ENCODE measurements at regions not wholly inside any gene's neighbourhood (a gene's known extent, or its start where the extent isn't known, plus 50 kb on each side); places are given as distances from the start of the nearest gene placed in this dataset.

DNA sequence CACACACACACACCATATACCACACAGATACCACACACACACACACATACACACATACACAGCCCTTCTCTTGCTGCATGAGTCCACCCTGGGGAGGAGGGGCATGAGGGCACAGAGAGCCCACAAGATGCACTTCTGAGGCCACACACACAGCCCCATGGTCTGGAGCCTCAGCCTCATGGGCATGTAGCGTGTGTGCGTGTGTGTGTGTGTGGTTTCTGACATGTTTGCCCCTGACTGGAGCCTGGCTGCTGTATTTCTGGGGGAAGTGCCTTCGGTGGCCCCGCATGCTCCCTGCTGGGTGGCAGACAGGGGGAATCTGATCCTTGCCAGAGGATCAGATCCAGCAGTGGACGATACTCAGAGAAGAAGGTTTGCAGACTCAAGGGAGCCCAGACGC is 97.0 kb upstream of the PRR5 start:
- no peaks in the 10 kb centered on the region for H3K36me3 Mint-ChIP-seq
- TF ChIP-seq, protein P1, sequence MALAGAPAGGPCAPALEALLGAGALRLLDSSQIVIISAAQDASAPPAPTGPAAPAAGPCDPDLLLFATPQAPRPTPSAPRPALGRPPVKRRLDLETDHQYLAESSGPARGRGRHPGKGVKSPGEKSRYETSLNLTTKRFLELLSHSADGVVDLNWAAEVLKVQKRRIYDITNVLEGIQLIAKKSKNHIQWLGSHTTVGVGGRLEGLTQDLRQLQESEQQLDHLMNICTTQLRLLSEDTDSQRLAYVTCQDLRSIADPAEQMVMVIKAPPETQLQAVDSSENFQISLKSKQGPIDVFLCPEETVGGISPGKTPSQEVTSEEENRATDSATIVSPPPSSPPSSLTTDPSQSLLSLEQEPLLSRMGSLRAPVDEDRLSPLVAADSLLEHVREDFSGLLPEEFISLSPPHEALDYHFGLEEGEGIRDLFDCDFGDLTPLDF (CRISPR knock-in tag; IDR thresholded peaks at IDR 0.05): no peak
- TF ChIP-seq NR1H2 (CRISPR knock-in tag; IDR thresholded peaks at IDR 0.05) (0 out of 2 replicates have a peak, but pooled peaks have one; percentile 8), EMX1 (CRISPR knock-in tag; IDR thresholded peaks at IDR 0.05) (no peak)
- DNase-seq (ENCODE audit: low spot score) (no peak), ATAC-seq (no peak)
- CTCF ChIA-PET: no interaction called here
- H3K4me3 Mint-ChIP-seq: no peak overlapping the region
- no peak overlapping the region for H3K27ac Mint-ChIP-seq
- peaks cover under 1% of the 10 kb centered on the region; the same call in 1 of the 2 replicates for H3K9me3 Mint-ChIP-seq
- POLR2A ChIA-PET: no interaction called here
- peaks cover 6% of the 10 kb centered on the region; the same call in 1 of the 2 replicates for H3K4me1 Mint-ChIP-seq
- peaks cover 2% of the 10 kb centered on the region; the same call in 1 of the 2 replicates for H3K27me3 Mint-ChIP-seq (ENCODE audit: low read depth)

DNA sequence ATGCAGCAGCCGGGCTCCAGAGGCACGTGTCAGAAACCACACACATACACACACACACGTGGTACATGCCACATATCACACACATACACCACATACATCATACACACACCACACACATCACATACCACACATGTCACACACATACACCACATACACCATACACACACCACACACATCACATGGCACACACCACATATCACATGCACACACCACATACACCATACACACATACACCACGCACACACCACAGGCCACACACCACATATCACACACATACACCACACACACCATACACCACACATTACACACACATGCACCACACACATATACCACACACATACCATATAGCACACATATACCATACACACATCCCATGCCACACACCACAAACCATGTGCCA is 97.5 kb upstream of the PRR5 start:
- Mint-ChIP-seq H3K9me3 (no peaks in the 10 kb centered on the region), H3K36me3 (no peaks in the 10 kb centered on the region), H3K27me3 (ENCODE audit: low read depth) (peaks cover 2% of the 10 kb centered on the region; the same call in 1 of the 2 replicates), H3K4me3 (no peak overlapping the region), H3K4me1 (peaks cover 6% of the 10 kb centered on the region; the same call in 1 of the 2 replicates), H3K27ac (peak overlapping the region; percentile 26; the same call in 1 of the 2 replicates)
- ChIA-PET CTCF (no interaction called here), POLR2A (no interaction called here)
- DNase-seq (ENCODE audit: low spot score) (no peak), ATAC-seq (no peak)
- TF ChIP-seq ZNF671 (CRISPR knock-in tag; IDR thresholded peaks at IDR 0.05) (no peak), SMAD3 (CRISPR knock-in tag; IDR thresholded peaks at IDR 0.05; ENCODE audit: borderline replicate concordance) (no peak), ESRRA (CRISPR knock-in tag; IDR thresholded peaks at IDR 0.05; ENCODE audit: borderline replicate concordance) (no peak), TCF7 (CRISPR knock-in tag; IDR thresholded peaks at IDR 0.05; ENCODE audit: low read depth) (no peak)
- TF ChIP-seq, protein P2, sequence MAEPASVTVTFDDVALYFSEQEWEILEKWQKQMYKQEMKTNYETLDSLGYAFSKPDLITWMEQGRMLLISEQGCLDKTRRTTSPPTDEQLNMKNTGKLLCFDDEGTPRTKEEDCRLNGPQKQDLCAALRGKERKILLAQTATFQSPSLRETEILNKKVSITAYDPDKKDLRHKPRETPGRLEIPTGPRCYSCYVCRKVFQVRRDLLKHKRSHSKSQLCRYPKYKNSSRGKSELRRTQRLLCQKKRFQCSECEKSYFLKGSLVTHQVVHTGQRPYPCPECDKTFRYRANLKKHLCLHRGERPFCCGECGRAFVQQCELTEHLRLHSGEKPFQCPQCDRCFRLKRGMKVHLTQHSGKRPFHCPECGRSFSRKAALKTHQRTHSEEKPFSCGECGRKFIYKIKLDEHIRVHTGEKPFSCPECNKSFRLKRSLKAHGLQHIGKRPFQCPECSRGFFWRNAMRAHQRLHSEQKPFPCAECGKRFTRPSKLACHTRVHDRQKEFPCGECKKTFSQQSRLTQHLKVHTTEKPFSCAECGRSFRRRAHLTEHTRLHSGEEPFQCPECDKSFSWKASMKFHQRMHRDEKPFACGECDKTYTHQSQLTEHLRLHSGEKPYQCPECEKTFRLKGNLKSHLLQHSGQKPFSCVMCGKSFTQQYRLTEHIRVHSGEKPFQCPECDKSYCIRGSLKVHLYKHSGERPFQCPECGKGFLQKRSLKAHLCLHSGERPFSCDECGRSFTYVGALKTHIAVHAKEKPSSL (CRISPR knock-in tag; conservative IDR thresholded peaks at IDR 0.05): no peak

DNA sequence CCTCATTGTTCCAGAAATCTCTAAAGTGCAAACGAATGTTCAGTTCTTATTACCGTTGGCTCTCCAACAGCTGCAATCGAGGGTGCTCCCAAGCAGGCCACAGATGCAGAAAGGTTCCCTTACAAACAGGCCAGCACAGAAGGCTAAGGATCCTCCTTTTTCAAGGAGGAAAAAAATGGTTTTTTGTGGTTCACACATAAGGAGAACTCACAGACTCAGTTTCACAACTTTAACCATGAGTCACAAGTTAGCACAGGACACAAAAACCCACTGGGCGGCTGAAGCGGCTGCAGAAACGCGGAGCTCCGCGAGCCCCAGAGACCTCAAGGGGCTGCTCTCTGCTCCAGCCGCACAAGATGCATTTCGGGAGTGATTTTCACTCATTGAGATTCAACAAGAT is 98.2 kb upstream of the PRR5 start:
- Mint-ChIP-seq H3K36me3 (no peaks in the 10 kb centered on the region), H3K27me3 (ENCODE audit: low read depth) (peaks cover 2% of the 10 kb centered on the region; the same call in 1 of the 2 replicates), H3K4me1 (peaks cover 5% of the 10 kb centered on the region; the same call in 1 of the 2 replicates), H3K27ac (no peak overlapping the region), H3K9me3 (no peaks in the 10 kb centered on the region), H3K4me3 (no peak overlapping the region)
- ChIA-PET POLR2A (no interaction called here), CTCF (no interaction called here)
- ATAC-seq: no peak
- DNase-seq (ENCODE audit: low spot score): no peak
- TF ChIP-seq ETV6 (CRISPR knock-in tag; IDR thresholded peaks at IDR 0.05) (no peak), CBFB (CRISPR knock-in tag; IDR thresholded peaks at IDR 0.05; ENCODE audit: low read depth) (no peak), ZNF416 (CRISPR knock-in tag; IDR thresholded peaks at IDR 0.05) (no peak), RELA (CRISPR knock-in tag; IDR thresholded peaks at IDR 0.05; ENCODE audit: borderline replicate concordance) (no peak), GRHL2 (CRISPR knock-in tag; IDR thresholded peaks at IDR 0.05; ENCODE audit: insufficient replicate concordance, severe bottlenecking) (no peak), ZNF138 (CRISPR knock-in tag; conservative IDR thresholded peaks at IDR 0.05) (no peak)
- TF ChIP-seq, protein P3, sequence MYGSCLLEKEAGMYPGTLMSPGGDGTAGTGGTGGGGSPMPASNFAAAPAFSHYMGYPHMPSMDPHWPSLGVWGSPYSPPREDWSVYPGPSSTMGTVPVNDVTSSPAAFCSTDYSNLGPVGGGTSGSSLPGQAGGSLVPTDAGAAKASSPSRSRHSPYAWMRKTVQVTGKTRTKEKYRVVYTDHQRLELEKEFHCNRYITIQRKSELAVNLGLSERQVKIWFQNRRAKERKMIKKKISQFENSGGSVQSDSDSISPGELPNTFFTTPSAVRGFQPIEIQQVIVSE (CRISPR knock-in tag; IDR thresholded peaks at IDR 0.05; ENCODE audit: borderline replicate concordance): no peak
- TF ChIP-seq, protein P4, sequence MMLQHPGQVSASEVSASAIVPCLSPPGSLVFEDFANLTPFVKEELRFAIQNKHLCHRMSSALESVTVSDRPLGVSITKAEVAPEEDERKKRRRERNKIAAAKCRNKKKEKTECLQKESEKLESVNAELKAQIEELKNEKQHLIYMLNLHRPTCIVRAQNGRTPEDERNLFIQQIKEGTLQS (CRISPR knock-in tag; conservative IDR thresholded peaks at IDR 0.05): no peak
- TF ChIP-seq, protein P5, sequence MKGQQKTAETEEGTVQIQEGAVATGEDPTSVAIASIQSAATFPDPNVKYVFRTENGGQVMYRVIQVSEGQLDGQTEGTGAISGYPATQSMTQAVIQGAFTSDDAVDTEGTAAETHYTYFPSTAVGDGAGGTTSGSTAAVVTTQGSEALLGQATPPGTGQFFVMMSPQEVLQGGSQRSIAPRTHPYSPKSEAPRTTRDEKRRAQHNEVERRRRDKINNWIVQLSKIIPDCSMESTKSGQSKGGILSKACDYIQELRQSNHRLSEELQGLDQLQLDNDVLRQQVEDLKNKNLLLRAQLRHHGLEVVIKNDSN (CRISPR knock-in tag; IDR thresholded peaks at IDR 0.05): no peak
- TF ChIP-seq, protein P6, sequence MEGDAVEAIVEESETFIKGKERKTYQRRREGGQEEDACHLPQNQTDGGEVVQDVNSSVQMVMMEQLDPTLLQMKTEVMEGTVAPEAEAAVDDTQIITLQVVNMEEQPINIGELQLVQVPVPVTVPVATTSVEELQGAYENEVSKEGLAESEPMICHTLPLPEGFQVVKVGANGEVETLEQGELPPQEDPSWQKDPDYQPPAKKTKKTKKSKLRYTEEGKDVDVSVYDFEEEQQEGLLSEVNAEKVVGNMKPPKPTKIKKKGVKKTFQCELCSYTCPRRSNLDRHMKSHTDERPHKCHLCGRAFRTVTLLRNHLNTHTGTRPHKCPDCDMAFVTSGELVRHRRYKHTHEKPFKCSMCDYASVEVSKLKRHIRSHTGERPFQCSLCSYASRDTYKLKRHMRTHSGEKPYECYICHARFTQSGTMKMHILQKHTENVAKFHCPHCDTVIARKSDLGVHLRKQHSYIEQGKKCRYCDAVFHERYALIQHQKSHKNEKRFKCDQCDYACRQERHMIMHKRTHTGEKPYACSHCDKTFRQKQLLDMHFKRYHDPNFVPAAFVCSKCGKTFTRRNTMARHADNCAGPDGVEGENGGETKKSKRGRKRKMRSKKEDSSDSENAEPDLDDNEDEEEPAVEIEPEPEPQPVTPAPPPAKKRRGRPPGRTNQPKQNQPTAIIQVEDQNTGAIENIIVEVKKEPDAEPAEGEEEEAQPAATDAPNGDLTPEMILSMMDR (IDR thresholded peaks at IDR 0.05): no peak
- TF ChIP-seq, protein P7, sequence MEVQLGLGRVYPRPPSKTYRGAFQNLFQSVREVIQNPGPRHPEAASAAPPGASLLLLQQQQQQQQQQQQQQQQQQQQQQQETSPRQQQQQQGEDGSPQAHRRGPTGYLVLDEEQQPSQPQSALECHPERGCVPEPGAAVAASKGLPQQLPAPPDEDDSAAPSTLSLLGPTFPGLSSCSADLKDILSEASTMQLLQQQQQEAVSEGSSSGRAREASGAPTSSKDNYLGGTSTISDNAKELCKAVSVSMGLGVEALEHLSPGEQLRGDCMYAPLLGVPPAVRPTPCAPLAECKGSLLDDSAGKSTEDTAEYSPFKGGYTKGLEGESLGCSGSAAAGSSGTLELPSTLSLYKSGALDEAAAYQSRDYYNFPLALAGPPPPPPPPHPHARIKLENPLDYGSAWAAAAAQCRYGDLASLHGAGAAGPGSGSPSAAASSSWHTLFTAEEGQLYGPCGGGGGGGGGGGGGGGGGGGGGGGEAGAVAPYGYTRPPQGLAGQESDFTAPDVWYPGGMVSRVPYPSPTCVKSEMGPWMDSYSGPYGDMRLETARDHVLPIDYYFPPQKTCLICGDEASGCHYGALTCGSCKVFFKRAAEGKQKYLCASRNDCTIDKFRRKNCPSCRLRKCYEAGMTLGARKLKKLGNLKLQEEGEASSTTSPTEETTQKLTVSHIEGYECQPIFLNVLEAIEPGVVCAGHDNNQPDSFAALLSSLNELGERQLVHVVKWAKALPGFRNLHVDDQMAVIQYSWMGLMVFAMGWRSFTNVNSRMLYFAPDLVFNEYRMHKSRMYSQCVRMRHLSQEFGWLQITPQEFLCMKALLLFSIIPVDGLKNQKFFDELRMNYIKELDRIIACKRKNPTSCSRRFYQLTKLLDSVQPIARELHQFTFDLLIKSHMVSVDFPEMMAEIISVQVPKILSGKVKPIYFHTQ (CRISPR knock-in tag; IDR thresholded peaks at IDR 0.05): no peak

Measured in WTC11 (cell line).